ENCODE measurements at regions not wholly inside any gene's neighbourhood (a gene's known extent, or its start where the extent isn't known, plus 50 kb on each side); places are given as distances from the start of the nearest gene placed in this dataset.
"Not testable (repeated sequence)": the region's sequence is repeated elsewhere in the genome, so short reads cannot be mapped to it uniquely, and the experiment has no call there.

GRCh38 chr10:4276151-4276550 lies 491.1 kb upstream of the KLF6 start:
- Histone ChIP-seq H3K27ac (replicated peaks) (no peak overlapping the region), H3K36me3 (no peaks in the 10 kb centered on the region), H3K27me3 (ENCODE audit: low read depth) (no peaks in the 10 kb centered on the region), H3K9me3 (replicated peaks) (no peaks in the 10 kb centered on the region), H3K4me1 (peaks cover 19% of the 10 kb centered on the region), H3K4me3 (no peak overlapping the region)
- DNase-seq, result no peak
- TF ChIP-seq, protein P1, sequence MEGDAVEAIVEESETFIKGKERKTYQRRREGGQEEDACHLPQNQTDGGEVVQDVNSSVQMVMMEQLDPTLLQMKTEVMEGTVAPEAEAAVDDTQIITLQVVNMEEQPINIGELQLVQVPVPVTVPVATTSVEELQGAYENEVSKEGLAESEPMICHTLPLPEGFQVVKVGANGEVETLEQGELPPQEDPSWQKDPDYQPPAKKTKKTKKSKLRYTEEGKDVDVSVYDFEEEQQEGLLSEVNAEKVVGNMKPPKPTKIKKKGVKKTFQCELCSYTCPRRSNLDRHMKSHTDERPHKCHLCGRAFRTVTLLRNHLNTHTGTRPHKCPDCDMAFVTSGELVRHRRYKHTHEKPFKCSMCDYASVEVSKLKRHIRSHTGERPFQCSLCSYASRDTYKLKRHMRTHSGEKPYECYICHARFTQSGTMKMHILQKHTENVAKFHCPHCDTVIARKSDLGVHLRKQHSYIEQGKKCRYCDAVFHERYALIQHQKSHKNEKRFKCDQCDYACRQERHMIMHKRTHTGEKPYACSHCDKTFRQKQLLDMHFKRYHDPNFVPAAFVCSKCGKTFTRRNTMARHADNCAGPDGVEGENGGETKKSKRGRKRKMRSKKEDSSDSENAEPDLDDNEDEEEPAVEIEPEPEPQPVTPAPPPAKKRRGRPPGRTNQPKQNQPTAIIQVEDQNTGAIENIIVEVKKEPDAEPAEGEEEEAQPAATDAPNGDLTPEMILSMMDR (IDR thresholded peaks at IDR 0.05; ENCODE audit: borderline replicate concordance), result no peak
- intact Hi-C loops (cut with micrococcal nuclease), result no loop called here

- H3K36me3 ChIP-seq; H3K9me3 ChIP-seq (replicated peaks); H3K27me3 ChIP-seq (ENCODE audit: low read depth); H3K4me3 ChIP-seq; H3K27ac ChIP-seq (replicated peaks); intact Hi-C loops (cut with micrococcal nuclease); DNase-seq: not testable (repeated sequence)
- peaks cover 14% of the 10 kb centered on the region for H3K4me1 ChIP-seq
These were observed 489.7 kb upstream of the KLF6 start for GRCh38 chr10:4274671-4275070.

GRCh38 chr10:4271193-4271592 lies 486.2 kb upstream of the KLF6 start:
- intact Hi-C loops (cut with micrococcal nuclease), result no loop called here
- H3K4me3 ChIP-seq, result no peak overlapping the region
- peaks cover 26% of the 10 kb centered on the region for H3K4me1 ChIP-seq
- H3K36me3 ChIP-seq, result no peaks in the 10 kb centered on the region
- DNase-seq, result no peak
- H3K9me3 ChIP-seq (replicated peaks), result no peaks in the 10 kb centered on the region
- H3K27ac ChIP-seq (replicated peaks), result peak overlapping the region; percentile 14
- TF ChIP-seq, protein P1 (IDR thresholded peaks at IDR 0.05; ENCODE audit: borderline replicate concordance), result no peak
- H3K27me3 ChIP-seq (ENCODE audit: low read depth), result no peaks in the 10 kb centered on the region

DNA sequence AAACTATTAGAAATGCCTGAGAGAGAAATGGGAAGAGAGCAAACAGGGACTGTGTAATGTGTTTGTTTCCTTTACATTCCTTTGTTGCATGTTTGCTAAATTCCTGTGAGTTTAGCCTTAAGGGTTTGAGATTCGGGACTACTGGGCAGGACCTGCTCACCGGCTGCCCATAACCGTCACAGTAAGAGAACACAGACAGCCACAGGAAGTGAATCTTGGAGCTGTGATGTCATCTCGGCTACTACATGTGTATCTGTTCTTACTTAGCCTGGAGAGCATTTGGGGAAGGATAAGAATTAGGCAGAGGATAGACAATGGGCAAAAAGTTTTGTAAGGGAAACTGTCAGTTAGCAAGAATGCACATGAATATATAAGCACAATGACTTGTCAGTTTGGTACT lies 485.1 kb upstream of the KLF6 start:
- TF ChIP-seq, protein P1 (IDR thresholded peaks at IDR 0.05; ENCODE audit: borderline replicate concordance), result no peak
- DNase-seq, result no peak
- Histone ChIP-seq H3K27ac (replicated peaks) (peak overlapping the region; percentile 2), H3K9me3 (replicated peaks) (no peaks in the 10 kb centered on the region), H3K4me3 (no peak overlapping the region), H3K36me3 (no peaks in the 10 kb centered on the region), H3K27me3 (ENCODE audit: low read depth) (no peaks in the 10 kb centered on the region), H3K4me1 (peaks cover 28% of the 10 kb centered on the region)
- intact Hi-C loops (cut with micrococcal nuclease), result no loop called here

GRCh38 chr10:4268490-4268889 lies 483.5 kb upstream of the KLF6 start:
- H3K36me3 ChIP-seq; H3K27ac ChIP-seq (replicated peaks); H3K4me3 ChIP-seq; DNase-seq; H3K9me3 ChIP-seq (replicated peaks); intact Hi-C loops (cut with micrococcal nuclease); H3K27me3 ChIP-seq (ENCODE audit: low read depth): not testable (repeated sequence)
- peaks cover 37% of the 10 kb centered on the region for H3K4me1 ChIP-seq

DNA sequence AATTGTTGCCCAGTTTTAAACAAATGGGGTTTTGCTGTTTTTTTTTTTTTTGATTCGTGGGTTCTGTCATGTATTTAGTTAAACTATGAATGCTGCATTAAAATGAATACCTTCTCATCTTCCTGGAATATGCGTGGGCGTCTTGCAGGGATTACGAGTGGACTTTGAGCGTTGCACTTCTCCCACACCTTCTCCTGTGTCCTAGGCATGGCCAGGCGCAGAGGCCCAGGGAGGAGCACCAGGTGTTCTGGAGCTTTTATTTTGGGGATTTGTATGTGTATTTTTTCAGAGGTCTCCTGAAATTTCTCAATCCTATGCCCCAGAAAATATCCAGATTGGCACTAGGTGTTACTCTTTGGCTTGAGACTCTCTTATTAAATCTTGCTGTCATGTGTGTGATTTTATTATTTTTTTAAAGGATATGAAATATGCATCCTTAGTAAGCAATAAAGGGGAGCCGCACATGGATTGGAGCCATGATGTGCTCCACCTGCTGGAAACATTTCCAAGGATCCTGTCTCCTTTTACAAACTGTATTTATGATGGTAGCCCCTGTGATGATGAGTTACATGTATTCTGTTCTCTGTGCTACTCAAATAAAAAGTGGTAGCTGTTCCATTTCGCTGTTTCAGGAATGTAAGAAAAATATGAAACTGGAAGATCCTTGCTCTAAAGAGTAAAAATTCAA lies 482.2 kb upstream of the KLF6 start:
- peak overlapping the region; percentile 34 for H3K27ac ChIP-seq (replicated peaks)
- intact Hi-C loops (cut with micrococcal nuclease), result no loop called here

More for the DNA sequence above, 482.2 kb upstream of the KLF6 start:
- H3K4me1 ChIP-seq, result peaks cover 42% of the 10 kb centered on the region
- H3K27me3 ChIP-seq (ENCODE audit: low read depth), result no peaks in the 10 kb centered on the region
- H3K36me3 ChIP-seq, result no peaks in the 10 kb centered on the region
- TF ChIP-seq, protein P1 (IDR thresholded peaks at IDR 0.05; ENCODE audit: borderline replicate concordance), result peak; percentile 48
- H3K4me3 ChIP-seq, result no peak overlapping the region
- no peak for DNase-seq
- no peaks in the 10 kb centered on the region for H3K9me3 ChIP-seq (replicated peaks)

Measured in left ventricle myocardium inferior (tissue), 1 donor.